Rectal smooth muscle tissue (tissue), 1 donor: ENCODE measurements at regions not wholly inside any gene's neighbourhood (a gene's known extent, or its start where the extent isn't known, plus 50 kb on each side); places are given as distances from the start of the nearest gene placed in this dataset.

Source experiments
- H3K27ac ChIP-seq: one replicate; pipeline ENCODE4 v1.7.0; 2013; ENCODE audit warnings: low read depth, low read length, inconsistent platforms
- H3K27me3 ChIP-seq: one replicate; pipeline ENCODE4 v1.7.0; 2013; ENCODE audit warnings: low read length; ENCODE audit not compliant: control insufficient read depth, insufficient read depth
- H3K36me3 ChIP-seq: one replicate; pipeline ENCODE4 v1.7.0; 2013; ENCODE audit warnings: low read length; ENCODE audit not compliant: control insufficient read depth, insufficient read depth
- H3K4me1 ChIP-seq: one replicate; pipeline ENCODE4 v1.7.0; 2013; ENCODE audit warnings: low read length; ENCODE audit not compliant: control insufficient read depth, insufficient read depth
- H3K4me3 ChIP-seq: one replicate; pipeline ENCODE4 v1.7.0; 2013; ENCODE audit warnings: low read length
- H3K9ac ChIP-seq: one replicate; pipeline ENCODE4 v1.7.0; 2013; ENCODE audit warnings: low read length

DNA sequence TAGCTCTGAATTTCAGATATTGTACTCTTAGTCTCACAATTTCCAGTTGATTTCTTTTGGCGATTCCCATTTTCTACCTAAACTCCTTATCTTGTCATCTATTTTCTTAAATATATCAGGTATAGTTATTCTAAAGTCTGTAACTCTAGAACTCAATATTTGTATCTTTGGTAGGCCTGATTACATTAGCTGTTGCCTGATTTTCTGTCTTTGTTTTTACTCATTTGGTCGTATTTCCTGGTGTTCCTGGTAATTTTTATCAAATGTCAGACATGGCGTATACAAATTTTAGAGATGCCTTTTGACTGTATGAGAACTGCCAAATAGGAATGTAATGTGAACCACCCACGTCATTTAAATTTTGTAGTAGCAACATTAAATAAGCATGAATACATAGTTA lies 266.7 kb downstream of the ZNF536 start:
- no peak overlapping the region for H3K4me3 ChIP-seq
- H3K36me3 ChIP-seq: no peaks in the 10 kb centered on the region
- H3K4me1 ChIP-seq: no peaks in the 10 kb centered on the region
- no peak overlapping the region for H3K27ac ChIP-seq
- H3K9ac ChIP-seq: no peak overlapping the region
- H3K27me3 ChIP-seq: no peaks in the 10 kb centered on the region

GRCh38 chr19:30637926-30638325 lies 265.7 kb downstream of the ZNF536 start:
- no peaks in the 10 kb centered on the region for H3K27me3 ChIP-seq
- H3K4me3 ChIP-seq: no peak overlapping the region
- no peak overlapping the region for H3K9ac ChIP-seq

DNA sequence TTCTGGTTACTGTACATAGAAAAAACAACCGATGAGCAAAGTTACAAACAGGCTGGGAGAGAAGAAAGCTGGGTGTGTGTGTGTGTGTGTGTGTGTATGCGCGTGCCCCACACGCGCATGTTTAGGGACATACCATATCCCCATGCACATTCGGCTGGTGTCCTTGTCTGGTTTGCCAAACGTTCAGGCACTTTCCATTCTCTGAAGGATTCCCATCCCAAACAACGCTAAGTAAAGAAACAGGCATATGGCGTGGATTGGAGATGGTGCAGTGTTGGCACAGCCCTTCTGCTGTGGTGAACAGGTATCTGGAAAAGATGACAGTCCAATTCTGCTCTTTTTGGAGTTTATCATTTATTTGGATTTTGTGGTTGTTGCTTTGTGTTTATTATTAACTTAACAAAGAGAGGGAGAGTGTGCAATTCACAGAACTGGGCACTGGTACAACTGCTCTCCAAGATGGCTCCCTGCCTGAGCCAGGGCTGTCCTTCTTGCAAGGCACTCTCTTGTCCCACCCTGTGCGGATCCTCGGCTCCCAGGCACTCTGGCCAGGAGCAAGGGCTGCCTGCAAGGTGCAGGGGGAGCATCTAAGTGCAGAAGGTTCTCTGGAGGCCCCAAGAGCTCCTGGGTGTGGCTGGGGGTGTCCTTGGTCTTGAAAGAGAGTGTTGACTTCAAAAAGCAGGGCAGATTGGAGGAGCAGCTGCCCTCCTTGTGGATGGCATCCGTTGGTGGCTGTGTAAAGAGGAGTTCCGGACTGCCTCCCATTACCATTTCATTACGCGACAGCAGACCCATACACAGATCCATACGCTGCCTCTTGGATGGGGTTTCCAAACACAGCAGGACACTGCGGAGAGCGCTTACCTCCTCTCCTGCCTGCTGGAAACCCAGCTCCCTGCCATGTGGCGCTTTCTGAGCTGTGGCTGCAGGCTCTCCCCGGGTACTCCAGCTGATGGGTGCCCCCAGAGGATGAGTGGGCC lies 263.1 kb downstream of the ZNF536 start:
- Histone ChIP-seq H3K36me3 (no peaks in the 10 kb centered on the region), H3K27me3 (no peaks in the 10 kb centered on the region), H3K4me1 (no peaks in the 10 kb centered on the region), H3K27ac (no peak overlapping the region), H3K9ac (no peak overlapping the region), H3K4me3 (no peak overlapping the region)

More at GRCh38 chr19:30637926-30638325, 265.7 kb downstream of the ZNF536 start:
- Histone ChIP-seq H3K27ac (no peak overlapping the region), H3K4me1 (no peaks in the 10 kb centered on the region), H3K36me3 (no peaks in the 10 kb centered on the region)

GRCh38 chr19:30634131-30634830 lies 262.1 kb downstream of the ZNF536 start:
- H3K27ac ChIP-seq: no peak overlapping the region
- no peaks in the 10 kb centered on the region for H3K36me3 ChIP-seq
- H3K27me3 ChIP-seq: no peaks in the 10 kb centered on the region
- H3K9ac ChIP-seq: no peak overlapping the region
- no peaks in the 10 kb centered on the region for H3K4me1 ChIP-seq
- no peak overlapping the region for H3K4me3 ChIP-seq

DNA sequence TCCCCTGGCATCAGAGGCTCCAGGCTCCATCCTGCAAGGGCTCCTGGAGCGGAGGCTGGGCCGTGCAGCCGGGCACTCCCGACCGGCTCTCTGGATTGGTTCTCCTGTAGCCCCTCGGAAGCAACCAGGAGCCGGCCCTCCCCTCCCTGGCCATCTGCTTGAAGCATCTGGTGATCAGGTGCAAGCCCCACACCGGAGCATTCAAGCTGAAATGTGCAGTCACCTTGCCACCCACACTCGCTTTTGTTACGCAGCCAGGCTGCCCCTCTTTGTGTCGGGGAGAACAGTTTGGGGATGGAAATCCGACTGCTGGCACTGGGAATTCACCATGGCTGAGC lies 258.8 kb downstream of the ZNF536 start:
- Histone ChIP-seq H3K36me3 (no peaks in the 10 kb centered on the region), H3K9ac (no peak overlapping the region), H3K4me3 (no peak overlapping the region), H3K4me1 (no peaks in the 10 kb centered on the region), H3K27me3 (no peaks in the 10 kb centered on the region), H3K27ac (no peak overlapping the region)

DNA sequence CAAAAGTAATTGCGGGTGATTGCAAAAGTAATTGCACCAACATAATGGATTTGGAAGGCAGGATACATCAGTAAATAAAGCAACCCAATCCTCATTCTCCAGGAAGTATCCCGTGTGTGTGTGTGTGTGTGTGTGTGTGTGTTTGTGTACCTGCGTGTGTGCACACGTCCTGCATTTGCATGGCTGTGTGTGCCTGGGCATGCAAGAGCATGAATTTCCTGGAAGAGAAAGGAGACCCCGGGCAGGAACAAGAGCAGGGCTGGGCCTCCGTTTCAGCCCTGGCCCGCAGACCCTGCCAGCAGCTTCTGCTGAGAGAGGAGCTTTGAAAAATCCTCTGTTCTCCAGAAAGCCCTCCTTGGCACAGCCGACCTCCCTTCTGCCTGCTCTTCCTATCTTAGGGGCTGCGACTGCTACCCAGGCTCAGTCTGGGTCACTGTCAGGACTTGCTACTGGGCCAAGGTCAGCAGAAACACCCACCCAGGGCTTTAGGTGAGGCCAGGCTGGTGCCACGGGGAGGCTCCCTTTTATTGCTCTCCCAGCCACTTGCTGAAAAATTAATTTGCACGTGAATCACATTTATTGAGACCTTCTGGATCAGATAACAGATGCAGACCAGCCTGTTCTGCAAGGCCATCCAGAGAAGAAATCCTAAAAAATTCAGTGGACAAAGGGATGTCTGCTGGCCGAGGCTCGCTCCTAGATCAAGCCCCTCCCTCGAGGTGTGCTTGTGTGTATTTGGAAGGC lies 258.3 kb downstream of the ZNF536 start:
- H3K27ac ChIP-seq: no peak overlapping the region
- no peak overlapping the region for H3K9ac ChIP-seq
- H3K4me1 ChIP-seq: no peaks in the 10 kb centered on the region
- H3K4me3 ChIP-seq: no peak overlapping the region
- no peaks in the 10 kb centered on the region for H3K27me3 ChIP-seq
- no peaks in the 10 kb centered on the region for H3K36me3 ChIP-seq

DNA sequence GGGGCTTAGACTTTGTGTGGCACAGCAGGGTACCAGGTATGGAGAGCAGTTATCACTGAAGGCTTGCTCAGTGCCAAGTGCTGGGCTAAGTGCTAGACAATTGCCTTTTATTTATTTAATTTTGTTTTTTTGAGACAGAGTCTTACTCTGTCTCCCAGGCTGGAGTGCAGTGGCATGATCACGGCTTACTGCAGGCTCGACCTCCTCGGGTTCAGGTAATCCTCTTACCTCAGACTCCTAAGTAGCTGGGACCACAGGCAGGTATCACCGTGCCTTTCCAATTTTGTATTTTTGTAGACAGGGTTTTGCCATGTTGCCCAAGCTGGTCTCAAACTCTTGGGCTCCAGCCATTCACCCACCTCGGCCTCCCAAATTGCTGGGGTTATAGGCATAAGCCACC lies 256.9 kb downstream of the ZNF536 start:
- H3K4me3 ChIP-seq: no peak overlapping the region
- no peak overlapping the region for H3K9ac ChIP-seq
- H3K4me1 ChIP-seq: no peaks in the 10 kb centered on the region
- no peak overlapping the region for H3K27ac ChIP-seq
- no peaks in the 10 kb centered on the region for H3K27me3 ChIP-seq
- H3K36me3 ChIP-seq: no peaks in the 10 kb centered on the region

GRCh38 chr19:30626626-30626966 lies 254.4 kb downstream of the ZNF536 start:
- Histone ChIP-seq H3K27ac (no peak overlapping the region), H3K27me3 (no peaks in the 10 kb centered on the region), H3K36me3 (no peaks in the 10 kb centered on the region), H3K9ac (no peak overlapping the region), H3K4me3 (no peak overlapping the region), H3K4me1 (no peaks in the 10 kb centered on the region)

DNA sequence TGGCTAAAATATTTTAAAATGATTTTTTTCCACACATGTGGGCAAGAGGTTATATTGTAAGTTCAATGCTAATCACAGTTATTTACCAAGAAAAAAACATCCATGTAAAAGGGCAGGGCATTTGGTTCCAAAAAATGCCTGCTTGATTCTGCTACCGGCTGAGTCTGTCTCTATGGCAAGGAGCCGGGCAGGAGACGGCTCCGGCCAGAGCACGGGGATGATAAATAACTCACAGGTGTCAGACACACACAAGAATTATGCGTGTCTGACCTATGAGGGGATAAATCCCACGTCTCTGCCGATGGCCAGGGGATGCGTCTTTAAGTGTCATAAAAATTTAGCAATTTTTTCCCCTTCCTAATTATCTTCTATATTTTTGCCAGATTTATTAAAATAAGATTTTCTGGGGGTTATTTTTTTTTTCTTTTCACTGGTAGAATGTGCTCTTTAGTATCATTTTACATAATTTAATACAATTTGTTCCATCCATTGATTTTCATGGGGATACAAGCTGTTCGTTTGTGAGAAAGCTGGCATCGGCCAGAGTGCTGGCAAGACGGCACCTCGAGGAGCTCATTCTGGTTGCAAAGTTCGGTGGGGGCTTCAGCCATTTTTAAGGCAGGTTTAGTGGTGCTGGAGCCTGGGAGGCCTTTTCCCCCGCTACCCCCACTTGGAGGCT lies 253.9 kb downstream of the ZNF536 start:
- no peaks in the 10 kb centered on the region for H3K36me3 ChIP-seq
- H3K4me3 ChIP-seq: no peak overlapping the region
- no peaks in the 10 kb centered on the region for H3K4me1 ChIP-seq
- H3K27ac ChIP-seq: no peak overlapping the region
- H3K9ac ChIP-seq: no peak overlapping the region
- H3K27me3 ChIP-seq: no peaks in the 10 kb centered on the region

DNA sequence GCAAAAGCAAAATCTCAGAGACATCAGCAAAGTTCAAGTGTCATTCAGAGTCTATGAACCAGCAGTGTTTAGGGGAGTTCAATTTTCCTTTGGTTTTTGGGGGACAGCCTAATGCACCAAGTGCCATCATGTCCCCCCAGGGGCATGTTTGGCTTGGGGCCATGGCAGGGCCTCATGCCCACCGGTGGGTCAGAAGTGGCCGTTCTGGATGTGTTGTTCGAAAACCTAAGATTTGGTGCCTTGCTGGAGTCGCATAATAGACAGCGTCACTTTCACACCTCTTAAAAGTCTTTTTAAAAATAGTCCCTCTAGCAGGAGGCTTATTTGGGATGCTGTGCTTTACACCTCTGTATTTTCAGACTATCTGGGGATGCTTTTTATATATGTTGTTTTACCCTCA lies 250.1 kb downstream of the ZNF536 start:
- Histone ChIP-seq H3K27me3 (no peaks in the 10 kb centered on the region), H3K36me3 (no peaks in the 10 kb centered on the region), H3K4me3 (no peak overlapping the region), H3K9ac (no peak overlapping the region), H3K4me1 (no peaks in the 10 kb centered on the region), H3K27ac (no peak overlapping the region)

GRCh38 chr19:30621326-30621920 lies 249.2 kb downstream of the ZNF536 start:
- no peaks in the 10 kb centered on the region for H3K4me1 ChIP-seq
- H3K27me3 ChIP-seq: no peaks in the 10 kb centered on the region
- no peak overlapping the region for H3K27ac ChIP-seq
- H3K36me3 ChIP-seq: no peaks in the 10 kb centered on the region
- no peak overlapping the region for H3K9ac ChIP-seq
- no peak overlapping the region for H3K4me3 ChIP-seq

DNA sequence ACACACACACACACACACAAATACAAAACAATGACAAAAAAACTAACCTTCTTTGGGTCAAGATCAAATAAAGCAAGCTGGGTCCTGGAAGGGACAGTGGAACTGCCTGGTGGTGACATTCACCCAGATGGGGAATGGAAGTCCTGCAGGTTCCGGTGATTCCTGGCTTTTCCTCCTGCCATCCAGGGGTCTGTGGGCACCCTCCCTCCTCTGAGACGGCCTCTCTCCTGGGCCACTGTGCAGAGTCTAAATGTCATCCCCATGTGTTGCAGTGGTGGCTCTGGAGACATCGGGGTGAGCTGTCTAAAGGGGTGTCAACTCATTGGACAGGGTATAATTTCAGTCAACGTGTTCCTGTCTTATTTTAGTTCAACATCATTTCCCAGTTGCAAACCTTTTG lies 248.2 kb downstream of the ZNF536 start:
- H3K27me3 ChIP-seq: no peaks in the 10 kb centered on the region
- H3K4me1 ChIP-seq: no peaks in the 10 kb centered on the region

More for the DNA sequence above, 248.2 kb downstream of the ZNF536 start:
- no peak overlapping the region for H3K9ac ChIP-seq
- no peak overlapping the region for H3K4me3 ChIP-seq
- H3K36me3 ChIP-seq: no peaks in the 10 kb centered on the region
- H3K27ac ChIP-seq: no peak overlapping the region
